Hepatocyte (in vitro differentiated cells): ENCODE measurements at regions not wholly inside any gene's neighbourhood (a gene's known extent, or its start where the extent isn't known, plus 50 kb on each side); places are given as distances from the start of the nearest gene placed in this dataset.

ENCODE experiments used
- DNase-seq: peaks from one replicate; pipeline ENCODE4 v3.0.0-alpha.2; 2016; ENCODE audit warnings: low spot score
- H2AFZ ChIP-seq: fragments of 200-600 bp; sonication (generic); 2 replicates; pipeline ENCODE4 v1.6.0; 2016; ENCODE audit warnings: antibody characterized with exemption, mild to moderate bottlenecking
- H3K27ac ChIP-seq: fragments of 200-600 bp; sonication (generic); 2 replicates; pipeline ENCODE4 v1.5.1; 2016; ENCODE audit warnings: mild to moderate bottlenecking
- H3K27me3 ChIP-seq: fragments of 200-600 bp; sonication (generic); 2 replicates; pipeline ENCODE4 v1.6.1; 2016
- H3K36me3 ChIP-seq: fragments of 200-600 bp; sonication (generic); replicated peaks from 2 replicates; pipeline ENCODE4 v1.5.1; 2016; ENCODE audit warnings: low read depth; ENCODE audit not compliant: insufficient read depth
- H3K4me1 ChIP-seq: fragments of 200-600 bp; sonication (generic); 2 replicates; pipeline ENCODE4 v1.5.1; 2016; ENCODE audit warnings: mild to moderate bottlenecking, moderate library complexity; ENCODE audit not compliant: insufficient read depth
- H3K4me2 ChIP-seq: fragments of 200-600 bp; sonication (generic); 2 replicates; pipeline ENCODE4 v1.6.0; 2016
- H3K4me3 ChIP-seq: fragments of 200-600 bp; sonication (generic); 2 replicates; pipeline ENCODE4 v1.5.1; 2016; ENCODE audit warnings: mild to moderate bottlenecking
- H3K79me2 ChIP-seq: fragments of 200-600 bp; sonication (generic); 2 replicates; pipeline ENCODE4 v1.6.0; 2017; ENCODE audit warnings: mild to moderate bottlenecking
- H3K9me2 ChIP-seq: fragments of 200-600 bp; sonication (generic); replicated peaks from 2 replicates; pipeline ENCODE4 v1.6.0; 2017; ENCODE audit warnings: mild to moderate bottlenecking; ENCODE audit not compliant: insufficient read depth
- H3K9me3 ChIP-seq: fragments of 200-600 bp; sonication (generic); 2 replicates; pipeline ENCODE4 v1.5.1; 2016; ENCODE audit warnings: low read depth, mild to moderate bottlenecking
- H4K20me1 ChIP-seq: fragments of 200-600 bp; sonication (generic); 2 replicates; pipeline ENCODE4 v1.6.0; 2016; ENCODE audit warnings: mild to moderate bottlenecking; ENCODE audit not compliant: insufficient read depth, poor library complexity, severe bottlenecking
- EZH2 ChIP-seq: fragments of 200-600 bp; sonication (generic); IDR thresholded peaks from 2 replicates; pipeline ENCODE4 v1.6.1; 2016; ENCODE audit warnings: antibody characterized with exemption, mild to moderate bottlenecking, borderline replicate concordance
- EZH2phosphoT487 ChIP-seq: fragments of 200-600 bp; sonication (generic); IDR thresholded peaks from one replicate; pipeline ENCODE4 v1.6.1; 2018; ENCODE audit warnings: antibody characterized with exemption, mild to moderate bottlenecking, low read depth, moderate library complexity; ENCODE audit not compliant: unreplicated experiment, severe bottlenecking
- WGBS: methylation state at CpG from one replicate; pipeline ENCODE4 v1.1.6; 2016; ENCODE audit warnings: low lambda C conversion rate; ENCODE audit errors: missing lambda C conversion rate; 5-methylcytosine and 5-hydroxymethylcytosine counted together
- TF ChIP-seq, protein P1 (sequence below): fragments of 200-600 bp; sonication (generic); IDR thresholded peaks from 2 replicates; pipeline ENCODE4 v1.5.1; 2016; ENCODE audit warnings: antibody characterized with exemption, mild to moderate bottlenecking; ENCODE audit not compliant: poor library complexity

DNA sequence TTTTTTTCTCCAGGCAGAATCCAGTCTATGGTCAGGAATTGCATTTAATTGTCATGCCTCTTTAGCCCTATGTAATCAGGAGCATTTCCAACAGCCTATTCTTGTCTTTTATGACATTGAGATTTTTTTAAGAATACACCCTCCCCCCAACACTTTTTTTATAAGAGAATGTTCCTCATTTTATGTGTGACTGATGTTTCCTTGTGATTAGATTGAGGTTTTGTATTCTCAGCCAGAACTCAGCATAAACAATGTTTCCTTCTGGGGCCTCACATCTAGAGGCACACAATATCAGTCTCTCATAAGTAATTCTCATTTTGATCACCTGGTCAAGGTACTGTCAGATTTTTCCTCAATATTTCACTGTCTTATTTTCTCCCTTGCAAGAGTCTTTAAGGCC lies 193.4 kb upstream of the PDE1C start:
- TF ChIP-seq, protein P1, sequence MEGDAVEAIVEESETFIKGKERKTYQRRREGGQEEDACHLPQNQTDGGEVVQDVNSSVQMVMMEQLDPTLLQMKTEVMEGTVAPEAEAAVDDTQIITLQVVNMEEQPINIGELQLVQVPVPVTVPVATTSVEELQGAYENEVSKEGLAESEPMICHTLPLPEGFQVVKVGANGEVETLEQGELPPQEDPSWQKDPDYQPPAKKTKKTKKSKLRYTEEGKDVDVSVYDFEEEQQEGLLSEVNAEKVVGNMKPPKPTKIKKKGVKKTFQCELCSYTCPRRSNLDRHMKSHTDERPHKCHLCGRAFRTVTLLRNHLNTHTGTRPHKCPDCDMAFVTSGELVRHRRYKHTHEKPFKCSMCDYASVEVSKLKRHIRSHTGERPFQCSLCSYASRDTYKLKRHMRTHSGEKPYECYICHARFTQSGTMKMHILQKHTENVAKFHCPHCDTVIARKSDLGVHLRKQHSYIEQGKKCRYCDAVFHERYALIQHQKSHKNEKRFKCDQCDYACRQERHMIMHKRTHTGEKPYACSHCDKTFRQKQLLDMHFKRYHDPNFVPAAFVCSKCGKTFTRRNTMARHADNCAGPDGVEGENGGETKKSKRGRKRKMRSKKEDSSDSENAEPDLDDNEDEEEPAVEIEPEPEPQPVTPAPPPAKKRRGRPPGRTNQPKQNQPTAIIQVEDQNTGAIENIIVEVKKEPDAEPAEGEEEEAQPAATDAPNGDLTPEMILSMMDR = no peak
- no peak for TF ChIP-seq EZH2
- no peak for TF ChIP-seq EZH2phosphoT487
- Histone ChIP-seq H3K27me3 (no peaks in the 10 kb centered on the region), H3K4me3 (no peak overlapping the region), H3K9me3 (no peaks in the 10 kb centered on the region), H3K36me3 (no peaks in the 10 kb centered on the region), H3K27ac (no peak overlapping the region), H3K9me2 (no peaks in the 10 kb centered on the region), H3K4me1 (no peaks in the 10 kb centered on the region), H2AFZ (no peak overlapping the region), H4K20me1 (no peaks in the 10 kb centered on the region), H3K79me2 (no peaks in the 10 kb centered on the region), H3K4me2 (no peak overlapping the region)
- DNase-seq = no peak

- H3K9me3 ChIP-seq = no peaks in the 10 kb centered on the region
- WGBS = 84% methylated on average over 4 of the region's 4 CpGs
- no peak overlapping the region for H2AFZ ChIP-seq
- no peak for DNase-seq
- H3K9me2 ChIP-seq = no peaks in the 10 kb centered on the region
- no peak overlapping the region for H3K27ac ChIP-seq
- no peak overlapping the region for H3K4me2 ChIP-seq
- no peak for TF ChIP-seq EZH2phosphoT487
- no peak for TF ChIP-seq EZH2
- no peaks in the 10 kb centered on the region for H4K20me1 ChIP-seq
- no peaks in the 10 kb centered on the region for H3K27me3 ChIP-seq
- no peaks in the 10 kb centered on the region for H3K36me3 ChIP-seq
- no peaks in the 10 kb centered on the region for H3K4me1 ChIP-seq
- no peaks in the 10 kb centered on the region for H3K79me2 ChIP-seq
- no peak overlapping the region for H3K4me3 ChIP-seq
These were observed 192.1 kb upstream of the PDE1C start for GRCh38 chr7:32262315-32262714.

GRCh38 chr7:32259931-32260596 lies 189.9 kb upstream of the PDE1C start:
- Histone ChIP-seq H2AFZ (no peak overlapping the region), H3K9me3 (no peaks in the 10 kb centered on the region), H3K4me1 (no peaks in the 10 kb centered on the region), H3K27ac (no peak overlapping the region), H3K27me3 (no peaks in the 10 kb centered on the region), H4K20me1 (no peaks in the 10 kb centered on the region), H3K4me2 (no peak overlapping the region), H3K9me2 (no peaks in the 10 kb centered on the region), H3K4me3 (no peak overlapping the region), H3K36me3 (no peaks in the 10 kb centered on the region), H3K79me2 (no peaks in the 10 kb centered on the region)
- DNase-seq = no peak
- TF ChIP-seq EZH2phosphoT487 (no peak), EZH2 (no peak)
- TF ChIP-seq, protein P1 = no peak
- WGBS = 87% methylated on average over 12 of the region's 12 CpGs

GRCh38 chr7:32258265-32258664 lies 188.1 kb upstream of the PDE1C start:
- H3K9me3 ChIP-seq = no peaks in the 10 kb centered on the region
- H3K79me2 ChIP-seq = no peaks in the 10 kb centered on the region
- H3K4me1 ChIP-seq = no peaks in the 10 kb centered on the region
- no peaks in the 10 kb centered on the region for H3K36me3 ChIP-seq
- no peak overlapping the region for H3K4me2 ChIP-seq
- no peaks in the 10 kb centered on the region for H3K9me2 ChIP-seq
- H3K27me3 ChIP-seq = no peaks in the 10 kb centered on the region
- TF ChIP-seq EZH2 (no peak), EZH2phosphoT487 (no peak)
- TF ChIP-seq, protein P1 = no peak
- no peak overlapping the region for H3K4me3 ChIP-seq
- no peak overlapping the region for H3K27ac ChIP-seq
- WGBS = 91% methylated on average over 4 of the region's 4 CpGs
- H2AFZ ChIP-seq = no peak overlapping the region
- DNase-seq = no peak
- no peaks in the 10 kb centered on the region for H4K20me1 ChIP-seq
